ENCODE measurements at regions not wholly inside any gene's neighbourhood (a gene's known extent, or its start where the extent isn't known, plus 50 kb on each side); places are given as distances from the start of the nearest gene placed in this dataset.

DNA sequence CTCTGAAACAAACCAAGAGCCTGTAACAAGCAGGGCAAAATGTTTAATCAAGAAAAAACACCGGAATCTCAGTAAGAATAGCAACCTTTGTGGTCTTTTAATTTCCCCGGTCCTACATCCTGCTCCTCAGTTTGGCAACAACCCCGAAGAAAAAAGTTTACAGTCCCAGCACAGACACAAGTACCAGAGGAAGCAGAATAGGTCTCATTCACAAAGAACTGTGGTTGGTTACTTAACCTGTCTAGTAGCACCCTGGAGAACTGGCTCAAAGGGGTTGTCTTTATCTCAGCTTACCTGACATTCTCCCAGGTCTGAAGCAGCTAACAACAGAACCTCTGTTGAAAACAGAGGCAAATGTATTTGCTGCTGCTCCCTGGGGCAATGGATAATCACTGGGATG lies 399.3 kb downstream of the AJAP1 start:
- DNase-seq, result no peak

DNA sequence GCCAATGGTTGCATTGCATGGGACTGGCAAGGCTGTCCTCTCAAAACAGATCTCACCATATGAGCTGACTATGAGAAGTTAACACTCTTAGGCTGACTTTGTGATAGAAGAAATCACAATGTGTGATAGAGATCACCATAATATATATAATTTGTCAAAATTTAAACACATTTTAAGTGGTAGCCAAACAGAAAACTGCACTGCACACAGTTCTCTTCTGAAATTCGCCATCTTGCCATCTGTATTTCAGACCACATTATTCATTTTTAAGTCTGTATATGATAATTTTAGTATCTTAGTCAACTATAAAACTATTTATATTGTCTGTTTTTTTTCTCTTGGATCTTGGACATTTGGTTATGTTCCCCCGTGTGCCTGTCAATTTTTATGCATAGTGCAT lies 374.7 kb downstream of the AJAP1 start:
- DNase-seq, result no peak

DNA sequence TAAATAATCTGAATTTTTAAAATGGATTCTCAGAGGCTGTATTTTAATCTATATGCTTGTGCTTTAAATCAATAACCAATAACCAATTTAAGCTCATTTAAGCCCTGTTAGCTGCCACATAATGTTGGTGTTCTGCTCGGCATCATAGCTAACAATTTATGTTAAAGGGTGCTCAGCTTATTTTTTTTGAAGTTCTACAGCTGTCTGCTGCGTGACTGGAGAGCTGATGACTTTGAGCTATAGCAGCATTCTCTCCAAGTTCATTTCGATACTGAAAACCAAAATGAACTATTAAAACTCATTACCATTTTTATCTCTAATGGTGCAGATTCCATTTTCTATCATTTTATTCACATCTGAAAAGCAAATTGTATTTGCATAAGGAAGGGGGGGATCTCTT lies 357.8 kb downstream of the AJAP1 start:
- no peak for DNase-seq

DNA sequence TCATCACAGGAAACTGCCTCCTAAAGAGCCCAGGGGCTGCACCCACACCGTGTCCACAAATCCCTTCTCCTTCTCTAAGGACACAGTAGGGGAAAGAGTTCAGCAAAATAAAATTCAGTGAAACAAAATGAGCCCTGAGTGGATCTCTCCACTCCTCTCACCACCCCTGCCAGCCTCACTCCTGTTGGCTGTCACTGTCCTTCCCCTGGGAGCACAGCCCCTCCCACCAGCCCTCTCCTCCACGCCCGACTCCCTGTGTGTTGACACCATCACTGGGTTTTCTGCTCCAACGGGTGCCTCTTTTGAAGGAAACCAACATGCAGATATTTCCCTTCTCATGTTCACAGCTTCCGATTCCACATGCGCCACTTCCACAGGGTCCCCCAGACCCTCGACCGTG lies 356.2 kb downstream of the AJAP1 start:
- no peak for DNase-seq

DNA sequence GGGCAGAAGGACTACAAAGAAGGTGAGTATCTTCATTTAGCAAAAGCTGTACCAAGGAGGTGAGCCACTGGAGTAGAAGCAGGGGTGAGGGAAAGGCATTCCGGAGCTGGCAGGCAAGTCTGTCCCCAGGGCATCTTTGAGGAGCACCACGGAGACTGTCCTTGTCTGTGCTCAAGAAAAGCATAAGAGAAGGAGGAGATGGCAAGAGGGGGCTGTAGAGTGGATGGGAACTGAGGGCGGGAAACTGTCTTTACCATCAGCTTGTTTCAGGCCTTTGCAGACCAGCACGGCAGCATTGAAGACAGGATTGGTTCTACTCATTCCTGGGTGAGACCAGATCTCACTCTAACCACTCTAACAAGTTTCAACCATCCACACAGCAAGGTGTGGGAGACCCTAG lies 355.8 kb downstream of the AJAP1 start:
- no peak for DNase-seq

DNA sequence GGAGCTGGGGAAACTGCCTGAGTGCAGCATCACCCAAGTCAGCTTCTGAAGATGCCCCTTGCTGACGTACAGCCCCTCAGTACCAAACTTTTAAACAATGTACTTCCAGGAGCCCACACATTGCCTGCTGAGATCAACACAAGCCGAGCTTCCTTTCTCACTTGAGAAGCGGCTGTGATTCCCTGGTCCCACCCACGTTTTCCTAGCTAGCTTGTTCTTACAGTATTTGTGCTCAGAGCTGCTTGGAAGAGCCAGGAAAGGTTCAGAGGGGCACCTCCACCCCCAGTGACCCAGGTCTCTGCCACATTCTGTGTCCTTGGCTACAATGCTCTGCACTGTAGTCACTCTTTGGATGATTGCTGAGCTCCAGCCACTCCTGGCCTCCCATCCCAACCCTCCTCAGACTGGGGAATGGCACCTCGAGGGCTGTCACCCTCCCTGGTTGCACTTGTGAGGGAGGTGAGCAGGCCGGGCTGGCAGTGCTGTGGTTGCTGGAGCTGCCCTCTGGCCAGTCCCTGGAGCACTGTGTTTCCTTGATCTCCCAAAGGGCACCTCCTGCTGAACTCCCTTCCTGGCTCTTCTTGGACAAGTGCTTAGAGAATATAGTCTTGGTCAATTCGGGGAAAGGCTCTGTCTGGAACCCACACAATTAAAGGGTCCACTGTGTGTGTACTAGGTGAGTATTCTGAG lies 355.1 kb downstream of the AJAP1 start:
- DNase-seq, result no peak

DNA sequence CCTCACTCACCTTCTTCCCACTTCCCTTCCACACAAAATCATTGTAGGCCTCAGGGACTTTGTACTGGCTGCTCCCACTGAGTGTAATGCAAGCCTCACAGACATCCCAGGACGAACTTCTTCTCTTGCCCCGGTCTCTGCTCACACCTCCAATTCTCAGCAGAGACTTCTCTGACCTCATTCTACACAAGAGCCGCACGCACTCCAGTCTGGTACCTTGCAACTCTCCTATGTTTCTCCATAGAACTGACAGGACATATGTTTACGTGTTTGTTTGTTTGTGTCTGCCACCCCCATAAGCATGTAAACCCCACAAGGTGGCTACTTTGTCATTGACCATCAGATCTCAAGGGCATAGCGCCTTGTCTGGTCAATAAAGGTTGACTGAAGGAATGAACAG lies 350.8 kb downstream of the AJAP1 start:
- DNase-seq, result no peak

DNA sequence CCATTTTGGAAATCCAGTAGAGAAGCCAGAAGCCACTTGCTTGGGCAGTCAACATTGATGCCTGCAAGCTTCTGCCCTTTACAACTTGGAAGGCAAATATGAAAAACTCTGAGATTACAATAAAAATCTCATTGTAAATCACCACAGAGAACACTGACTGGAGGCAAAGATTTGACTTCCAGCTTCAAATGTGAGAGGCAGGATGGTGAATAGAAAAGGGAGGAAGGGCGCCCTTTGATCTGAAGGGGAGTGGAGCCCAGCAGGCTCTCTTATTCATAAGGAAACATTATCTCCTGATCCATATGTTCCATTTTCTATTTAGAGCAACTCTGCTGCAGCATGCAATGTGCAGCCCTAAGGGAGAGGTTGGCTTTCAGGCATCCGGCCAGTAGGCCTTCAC lies 348.3 kb downstream of the AJAP1 start:
- no peak for DNase-seq

DNA sequence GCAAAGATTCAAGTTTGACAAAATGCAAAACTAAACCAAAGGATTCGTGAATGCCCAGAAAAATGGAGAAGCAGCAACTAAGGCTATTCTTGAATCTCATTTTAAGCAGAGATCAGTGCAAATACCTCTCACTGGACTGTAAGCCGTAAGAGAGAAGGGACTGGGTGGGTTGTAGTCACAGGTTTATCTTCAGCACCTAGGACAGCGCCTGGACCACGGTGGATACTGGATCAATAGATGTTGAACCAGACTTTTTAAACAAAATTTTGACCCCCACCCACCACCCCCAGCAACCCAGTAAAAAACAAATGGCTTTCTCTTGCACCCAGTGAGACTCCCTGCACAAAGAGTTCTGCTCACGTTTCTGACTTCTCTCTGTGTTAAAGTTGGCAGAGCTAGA lies 347.1 kb downstream of the AJAP1 start:
- no peak for DNase-seq

DNA sequence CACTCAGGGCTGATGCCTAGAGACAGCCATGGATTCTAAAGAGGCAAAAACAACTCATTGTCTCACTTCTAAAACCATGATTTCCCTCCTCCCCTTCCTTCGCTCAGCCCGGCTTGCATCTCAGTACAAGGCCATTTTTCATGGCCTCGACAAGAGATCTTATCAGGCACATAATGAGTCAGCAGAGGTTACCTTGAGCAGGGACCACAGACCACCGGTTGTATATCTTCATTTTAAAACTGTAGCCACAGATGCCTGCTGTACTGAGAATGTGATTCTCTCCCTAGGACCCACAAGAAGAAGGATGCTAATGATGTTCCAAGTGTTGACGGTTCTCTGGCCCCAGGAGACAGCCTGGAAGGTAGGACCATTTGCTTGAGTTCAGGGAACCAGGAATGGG lies 331.9 kb downstream of the AJAP1 start:
- no peak for DNase-seq

DNA sequence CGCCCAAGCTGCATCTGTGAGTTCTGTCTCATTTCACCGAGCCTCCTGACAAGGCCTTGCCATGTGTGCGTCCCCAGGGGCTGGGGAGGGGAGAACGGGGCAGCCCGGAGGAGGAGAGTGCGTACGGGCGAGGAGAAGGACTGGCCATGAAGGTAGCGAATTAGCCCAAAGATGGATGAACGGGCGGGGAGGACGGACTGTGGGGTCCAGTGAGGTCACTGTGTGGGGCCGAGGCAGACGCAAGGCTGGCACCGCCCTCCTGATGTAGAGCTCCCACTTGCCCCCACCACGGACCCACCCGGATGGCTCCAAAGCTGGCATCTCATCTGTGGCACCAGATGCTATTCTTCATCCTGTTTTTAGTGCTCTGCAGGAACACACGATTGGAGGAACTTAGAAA lies 330.4 kb downstream of the AJAP1 start:
- no peak for DNase-seq

DNA sequence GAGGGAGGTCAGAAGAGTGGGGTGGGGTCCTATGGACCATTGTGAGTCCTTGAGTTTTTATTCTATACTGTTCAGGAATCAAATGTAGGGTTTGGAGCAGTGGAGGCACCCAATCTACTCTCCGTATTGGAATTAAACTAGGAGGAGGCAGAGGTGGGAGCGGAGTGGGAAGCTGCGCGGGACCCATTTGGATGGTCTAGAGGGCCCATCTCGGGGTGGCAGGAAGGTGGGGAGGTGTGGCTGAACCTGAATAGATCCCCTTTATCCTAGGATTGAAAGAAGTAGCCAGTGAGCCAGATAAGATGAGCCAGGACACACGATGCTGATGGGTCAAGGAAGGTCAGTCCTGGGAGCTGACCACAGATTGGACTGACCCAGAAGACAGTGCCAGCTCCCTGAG lies 325.8 kb downstream of the AJAP1 start:
- DNase-seq, result no peak

DNA sequence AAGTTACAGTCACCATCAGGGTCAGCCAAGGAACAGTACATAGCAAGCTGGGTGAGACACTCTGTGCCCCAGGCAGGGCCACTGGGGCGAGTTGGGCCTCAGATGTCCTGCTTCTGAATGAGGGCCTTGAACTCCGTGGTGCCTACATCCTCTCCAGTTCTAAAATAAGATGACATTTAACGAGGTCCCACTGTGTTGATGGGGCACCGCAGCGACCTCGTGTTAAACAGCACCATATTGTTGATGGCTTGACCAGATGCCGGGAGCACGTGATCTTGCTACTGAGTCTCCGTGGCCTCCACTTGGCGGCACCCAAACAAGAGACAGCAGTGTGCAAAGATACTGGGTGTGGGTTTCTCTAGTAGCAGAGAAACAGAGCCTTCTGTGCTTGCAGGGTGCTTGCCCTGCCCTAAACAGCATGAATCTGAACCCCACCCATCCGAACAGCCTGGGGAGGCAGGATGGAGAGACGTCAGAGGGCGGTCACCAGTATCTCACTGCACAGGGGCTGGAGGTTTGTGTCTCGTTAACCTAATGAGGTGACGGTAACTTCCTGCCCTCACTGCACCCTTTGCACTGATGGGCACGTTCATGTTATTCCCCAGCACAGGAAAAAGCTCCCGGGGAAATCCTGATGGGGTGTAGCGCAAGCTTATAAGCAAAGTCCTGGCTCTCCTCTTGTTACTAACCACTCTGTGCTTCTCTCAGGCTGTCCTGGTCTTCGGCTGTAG lies 324.4 kb downstream of the AJAP1 start:
- no peak for DNase-seq

DNA sequence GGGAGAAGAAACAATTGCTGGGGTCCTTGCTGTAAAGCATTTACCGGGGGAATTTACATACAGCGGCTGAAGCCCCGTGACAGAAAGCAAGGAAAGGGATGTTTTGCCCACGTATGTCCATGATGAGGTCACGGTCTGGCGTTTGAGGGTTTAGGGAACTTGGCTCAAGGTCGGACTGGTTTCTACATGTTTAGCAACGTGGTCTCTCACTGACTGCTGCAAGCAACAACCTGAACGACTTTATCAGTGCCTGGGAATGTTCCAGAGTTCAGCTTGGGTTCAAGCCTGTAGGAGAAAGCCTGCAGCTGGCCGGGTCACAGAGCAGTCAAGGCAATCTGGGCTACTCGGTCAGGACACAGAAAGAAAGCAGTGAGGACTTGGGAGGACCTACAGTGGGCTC lies 323.3 kb downstream of the AJAP1 start:
- DNase-seq, result no peak

DNA sequence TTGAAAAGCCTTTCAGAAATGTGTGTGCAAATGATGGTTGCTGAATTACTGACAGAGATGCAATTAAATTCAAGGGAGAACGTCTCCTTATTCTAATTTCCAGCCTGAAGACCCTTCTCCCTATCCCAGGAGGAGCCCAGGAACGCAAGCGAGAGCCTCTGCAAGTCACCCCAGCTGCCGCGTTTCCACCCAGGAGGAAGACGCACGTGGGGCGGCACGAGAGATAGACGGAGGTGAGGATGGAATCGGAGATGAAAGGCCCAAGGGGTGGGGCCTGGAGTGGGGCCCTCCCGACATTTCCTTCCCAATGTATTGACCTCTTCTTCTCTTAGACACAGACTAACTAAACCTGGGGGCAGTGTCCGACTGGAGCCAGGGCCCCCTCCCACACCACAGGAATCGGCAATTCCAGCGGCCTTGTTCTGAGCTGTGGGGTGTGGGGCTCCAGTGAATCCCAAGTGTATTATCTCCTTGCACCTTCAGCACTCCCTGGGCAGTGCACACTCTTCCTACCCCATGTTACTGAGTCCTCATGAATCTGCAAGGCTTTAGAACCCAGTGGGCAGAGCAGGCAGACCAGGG lies 322.5 kb downstream of the AJAP1 start:
- DNase-seq, result no peak

DNA sequence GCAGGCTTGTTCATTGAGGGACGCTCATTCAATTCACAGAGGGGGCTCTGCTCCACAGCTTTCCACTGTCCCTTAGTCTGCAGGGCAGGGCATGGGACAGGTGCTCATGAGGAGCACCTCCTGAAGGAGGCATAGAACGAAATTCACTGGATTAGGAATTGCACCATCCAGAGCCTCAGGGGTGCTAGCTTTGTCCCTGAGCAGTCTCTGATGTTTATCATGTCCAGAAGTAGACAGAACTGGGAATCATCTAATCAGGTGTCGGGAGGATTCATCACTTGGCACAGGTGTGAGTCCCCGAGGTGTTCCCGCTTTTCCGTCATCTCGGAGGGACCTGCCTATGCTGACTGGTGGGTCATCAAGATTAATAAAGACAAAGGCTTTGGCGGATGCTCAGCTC lies 321.4 kb downstream of the AJAP1 start:
- no peak for DNase-seq

DNA sequence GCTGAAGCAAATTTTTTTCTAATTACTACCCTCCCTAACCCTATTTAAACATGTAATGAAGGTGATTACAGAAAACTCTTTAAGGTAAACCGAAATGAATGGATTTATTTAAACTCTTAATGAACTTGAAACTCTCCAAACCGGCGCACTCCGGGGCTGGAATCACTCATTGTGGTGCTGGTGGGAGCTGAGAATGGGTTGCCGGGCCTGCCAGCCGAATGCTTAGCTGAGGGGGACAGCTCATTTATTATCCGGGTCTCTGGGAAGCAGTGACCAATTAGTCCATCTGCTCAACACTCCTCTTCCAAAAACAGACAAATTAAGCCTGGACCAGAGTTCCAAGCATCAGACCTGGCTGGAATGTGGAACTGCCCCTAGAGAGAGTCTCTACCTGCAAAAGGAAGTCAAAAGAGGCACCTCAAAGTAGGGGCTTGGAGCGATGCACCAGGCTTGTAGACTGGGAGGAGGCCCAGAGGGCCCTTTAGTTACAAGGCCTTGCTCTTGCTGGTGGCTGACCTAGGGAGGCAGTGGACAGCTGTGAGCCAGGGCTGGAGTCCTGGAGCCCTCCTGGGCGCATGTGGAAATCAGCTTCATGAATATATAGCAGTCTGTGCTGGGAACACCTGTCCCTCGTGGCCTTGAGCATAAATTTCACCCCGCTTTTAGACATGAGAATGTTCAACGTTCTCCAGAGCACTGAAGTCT lies 320.7 kb downstream of the AJAP1 start:
- DNase-seq, result no peak

DNA sequence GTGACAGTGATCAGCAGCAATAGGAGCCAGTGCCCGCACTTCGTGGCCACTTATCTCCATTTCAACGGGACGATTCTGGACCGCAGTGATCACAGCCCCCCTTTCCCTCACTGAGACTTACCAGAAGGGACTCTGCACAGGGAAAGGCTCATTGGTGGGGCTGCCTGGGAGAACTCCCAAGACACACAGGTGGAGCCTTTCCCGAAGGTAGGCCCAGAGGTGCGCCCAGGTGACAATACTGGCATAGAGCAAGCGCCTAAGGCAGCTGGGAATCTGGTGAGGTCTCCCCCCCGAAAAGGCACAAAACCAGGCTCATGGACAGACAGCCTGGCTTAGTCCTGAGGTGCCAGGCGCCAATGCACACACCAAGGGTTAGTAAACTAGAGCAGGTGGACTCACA lies 318.9 kb downstream of the AJAP1 start:
- no peak for DNase-seq

DNA sequence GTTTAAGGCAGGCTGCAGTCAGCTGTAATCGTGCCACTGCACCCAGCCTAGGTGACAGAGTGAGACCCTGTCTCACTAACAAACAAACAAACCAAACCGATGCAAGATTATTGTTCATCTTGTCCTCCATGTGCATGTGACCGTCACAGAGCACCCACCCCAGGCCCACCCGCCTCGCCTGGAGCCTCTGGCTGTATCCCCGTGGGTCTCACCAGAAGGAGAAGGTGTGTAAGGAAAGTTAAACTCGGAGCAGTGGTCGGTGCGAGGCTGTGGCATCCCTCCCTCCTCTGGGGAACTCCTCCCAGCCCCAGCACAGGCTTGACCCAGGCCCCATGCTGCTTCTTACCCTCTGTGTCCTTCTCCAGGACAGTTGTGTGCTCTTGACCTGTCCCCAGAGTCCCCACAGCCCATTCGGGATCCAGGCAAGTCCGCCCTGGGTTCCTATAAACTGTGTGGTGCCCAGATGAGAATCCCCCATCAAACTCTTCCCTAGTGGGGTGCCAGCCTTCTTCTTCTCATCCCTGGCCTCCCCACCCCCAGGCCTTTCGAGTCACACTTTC lies 318.4 kb downstream of the AJAP1 start:
- no peak for DNase-seq

DNA sequence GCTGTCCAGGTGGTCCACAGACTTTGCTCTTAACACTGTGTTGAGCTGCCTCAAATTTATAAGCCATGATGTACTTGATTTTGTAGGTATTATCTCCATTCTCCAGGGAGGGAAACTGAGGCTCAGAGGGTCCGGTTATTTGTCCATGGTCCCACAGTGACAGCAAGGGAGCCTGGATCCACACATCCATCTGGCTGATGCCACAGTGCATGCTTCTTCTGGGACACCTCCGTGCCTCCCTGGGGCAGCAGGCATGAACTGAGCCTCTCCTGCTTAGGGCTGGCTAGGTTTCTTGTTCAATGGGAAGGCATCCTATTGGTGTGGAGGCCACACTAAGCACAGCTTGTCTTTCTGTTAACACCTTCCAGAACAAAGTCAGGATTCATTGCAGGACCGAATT lies 317.3 kb downstream of the AJAP1 start:
- DNase-seq, result no peak

DNA sequence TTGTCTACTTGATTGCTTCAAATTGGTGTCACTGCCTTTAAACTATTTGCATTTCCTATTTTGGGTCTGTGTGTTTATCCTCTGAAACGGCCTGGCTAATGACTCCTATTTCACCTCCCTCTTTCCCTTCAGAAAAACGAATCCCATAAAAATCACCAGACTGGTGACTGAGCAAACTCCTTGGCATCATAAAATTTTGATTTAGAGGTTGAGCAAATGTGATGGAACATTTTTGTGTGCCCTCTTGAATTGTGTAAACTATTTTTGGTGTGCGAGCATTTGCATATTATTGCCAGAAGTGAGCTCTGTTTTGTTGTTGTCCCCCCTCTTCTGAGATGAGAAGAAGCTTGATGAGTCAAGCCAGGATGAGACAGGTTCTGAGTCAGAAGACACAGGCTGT lies 316.1 kb downstream of the AJAP1 start:
- DNase-seq, result no peak

DNA sequence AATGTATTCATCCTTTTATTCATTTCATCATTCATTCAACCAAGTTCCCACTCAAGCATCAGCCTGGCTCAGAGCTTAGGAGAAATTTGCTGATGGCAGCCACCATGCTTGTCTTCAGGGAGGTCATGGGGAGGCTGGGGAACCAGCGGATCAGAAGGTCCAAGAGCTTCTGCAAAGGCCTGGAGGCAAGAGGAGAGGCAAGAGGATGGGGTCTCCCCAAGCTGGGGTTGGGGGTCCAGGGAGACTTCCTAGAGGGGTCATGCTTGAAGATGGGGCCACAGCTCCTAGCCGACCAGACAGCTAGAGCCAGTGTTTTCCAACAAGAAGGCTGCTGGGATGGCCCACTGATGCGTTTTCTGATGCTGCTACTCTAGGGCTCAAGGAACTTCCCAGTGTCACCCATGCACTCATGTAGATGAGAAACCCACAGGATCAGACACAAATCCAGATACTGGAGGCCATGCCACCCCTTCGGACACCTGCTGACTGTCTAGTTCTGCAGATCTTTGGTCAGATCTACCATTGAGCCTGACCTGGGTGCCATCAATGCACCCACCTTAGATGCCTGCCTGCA lies 315.2 kb downstream of the AJAP1 start:
- no peak for DNase-seq

DNA sequence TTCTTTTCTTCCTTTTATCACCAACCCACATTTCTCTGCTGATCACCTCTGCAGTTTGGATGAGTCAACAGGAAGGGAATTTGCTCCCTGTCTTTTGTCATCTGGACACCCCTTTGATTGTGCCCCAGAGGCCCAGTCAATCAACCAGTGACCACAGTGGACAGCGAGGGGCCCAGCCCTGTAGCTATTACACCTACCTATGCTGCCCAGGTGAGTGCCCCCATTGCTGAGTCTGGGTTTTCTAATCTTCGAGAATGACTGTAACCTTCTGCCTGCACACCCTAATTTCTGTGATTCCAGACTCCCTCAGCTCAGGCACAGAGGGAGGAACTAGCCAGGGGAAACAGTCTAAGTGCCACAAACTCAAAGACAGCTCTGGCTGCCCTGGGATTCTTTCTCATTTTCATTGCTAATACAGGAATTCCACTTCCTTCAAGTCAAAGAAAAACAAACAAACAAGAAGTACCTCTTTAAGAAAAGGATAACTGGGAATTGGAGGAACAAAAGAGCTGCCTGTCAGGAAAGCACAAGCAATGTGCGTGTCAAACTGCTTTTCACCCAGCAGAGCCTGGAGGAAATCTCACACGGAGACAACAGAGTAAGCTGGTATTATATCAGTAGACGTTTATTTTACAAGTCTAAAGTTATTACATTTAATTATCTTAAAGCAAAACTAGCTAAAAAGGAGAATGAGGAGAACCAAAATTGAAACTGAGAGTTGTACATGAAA lies 311.1 kb downstream of the AJAP1 start:
- no peak for DNase-seq

Data from CD4-positive, alpha-beta T cell treated with Interferon gamma for 1 hour (primary cell).